Epithelial cell of esophagus (primary cell): ENCODE measurements at regions not wholly inside any gene's neighbourhood (a gene's known extent, or its start where the extent isn't known, plus 50 kb on each side); places are given as distances from the start of the nearest gene placed in this dataset.

ENCODE experiments used
- DNase-seq: peaks from one replicate; pipeline ENCODE4 v3.0.0; 2010; ENCODE audit warnings: low read depth
- H3K4me3 ChIP-seq: 2 replicates; pipeline ENCODE4 v1.5.1; 2011; ENCODE audit warnings: mild to moderate bottlenecking, low read length, control low read depth
- CTCF ChIP-seq: IDR thresholded peaks from 2 replicates; pipeline ENCODE4 v1.5.1; 2011; ENCODE audit warnings: low read depth, mild to moderate bottlenecking, low read length, control low read depth, inconsistent platforms; ENCODE audit not compliant: insufficient read depth; ENCODE audit errors: missing control alignments

- no peak for TF ChIP-seq CTCF
- no peak for DNase-seq
- no peak overlapping the region for H3K4me3 ChIP-seq
These were observed 609.0 kb downstream of the EDEM1 start for GRCh38 chr3:5796541-5796940.

GRCh38 chr3:5798809-5799208 is 611.3 kb downstream of the EDEM1 start:
- TF ChIP-seq CTCF, result no peak
- H3K4me3 ChIP-seq, result no peak overlapping the region
- DNase-seq, result peak; percentile 8

GRCh38 chr3:5799398-5799797 is 611.9 kb downstream of the EDEM1 start:
- DNase-seq, result no peak
- H3K4me3 ChIP-seq, result no peak overlapping the region
- TF ChIP-seq CTCF, result no peak

DNA sequence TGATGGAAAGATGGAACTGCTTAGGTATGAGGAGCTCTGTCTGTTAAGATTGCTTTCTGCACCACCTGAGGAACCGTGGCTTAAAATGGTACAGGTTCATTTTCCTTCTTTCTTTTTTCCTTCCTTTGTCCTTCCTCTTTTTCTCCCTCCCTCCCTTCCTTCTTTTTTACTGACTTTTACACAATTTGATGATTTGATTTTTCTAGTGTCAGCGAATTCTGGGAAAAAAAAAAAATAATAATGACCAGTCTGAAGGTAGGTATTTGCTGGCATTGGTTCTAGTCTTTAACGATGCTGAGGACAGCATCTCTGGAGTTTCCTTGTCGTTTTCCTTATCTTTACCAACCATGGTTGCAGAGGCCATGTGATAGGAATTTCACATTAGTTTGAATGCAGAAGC is 613.5 kb downstream of the EDEM1 start:
- no peak overlapping the region for H3K4me3 ChIP-seq
- DNase-seq, result no peak
- TF ChIP-seq CTCF, result no peak

DNA sequence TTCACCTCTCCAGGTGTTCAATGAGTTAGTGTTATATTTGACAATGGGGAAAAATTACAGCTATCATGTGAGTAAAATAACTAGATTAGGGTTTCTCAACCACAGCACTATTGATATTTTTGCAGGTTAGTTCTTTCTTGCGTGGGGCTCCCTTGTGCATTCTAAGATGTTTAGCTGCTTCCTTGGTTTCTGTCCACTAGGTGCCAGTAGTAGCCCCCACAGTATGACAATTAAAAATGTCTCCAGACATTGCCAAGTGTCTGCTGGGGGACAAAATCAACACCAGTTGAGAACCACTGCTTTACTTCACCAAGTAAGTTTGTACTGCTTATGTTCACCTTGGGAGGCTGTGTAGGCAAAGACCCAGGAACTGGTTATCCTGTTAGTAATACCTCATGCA is 618.7 kb downstream of the EDEM1 start:
- no peak for TF ChIP-seq CTCF
- DNase-seq, result no peak
- no peak overlapping the region for H3K4me3 ChIP-seq

- no peak for DNase-seq
- no peak overlapping the region for H3K4me3 ChIP-seq
- TF ChIP-seq CTCF, result no peak
These were observed 622.2 kb downstream of the EDEM1 start for GRCh38 chr3:5809586-5810246.

- DNase-seq, result no peak
- no peak overlapping the region for H3K4me3 ChIP-seq
- no peak for TF ChIP-seq CTCF
These were observed 623.5 kb downstream of the EDEM1 start for GRCh38 chr3:5811016-5811415.
